ENCODE measurements at regions not wholly inside any gene's neighbourhood (a gene's known extent, or its start where the extent isn't known, plus 50 kb on each side); places are given as distances from the start of the nearest gene placed in this dataset.

DNA sequence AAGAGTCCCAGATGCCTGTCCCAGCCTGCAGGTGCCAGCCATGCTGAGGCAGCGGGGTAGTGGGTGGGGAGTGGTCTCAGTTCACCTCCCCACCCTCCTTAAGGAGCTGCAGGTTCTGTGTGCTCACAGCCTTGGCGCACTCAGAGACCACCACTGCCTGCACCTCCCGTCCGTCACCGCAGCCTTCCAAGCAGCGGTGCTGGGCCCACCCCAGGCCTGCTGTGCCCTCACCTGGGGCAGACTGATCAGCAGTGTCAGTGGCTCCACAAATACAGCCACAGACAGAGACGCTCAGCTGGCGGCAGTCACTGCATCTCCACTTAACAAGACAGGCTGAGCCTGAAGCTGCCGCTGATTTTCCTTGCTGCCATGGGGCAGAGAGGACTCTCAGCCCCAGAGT lies 120.2 kb downstream of the RFLNA start:
- no peak overlapping the region for H3K27ac ChIP-seq
- TF ChIP-seq, protein P1, sequence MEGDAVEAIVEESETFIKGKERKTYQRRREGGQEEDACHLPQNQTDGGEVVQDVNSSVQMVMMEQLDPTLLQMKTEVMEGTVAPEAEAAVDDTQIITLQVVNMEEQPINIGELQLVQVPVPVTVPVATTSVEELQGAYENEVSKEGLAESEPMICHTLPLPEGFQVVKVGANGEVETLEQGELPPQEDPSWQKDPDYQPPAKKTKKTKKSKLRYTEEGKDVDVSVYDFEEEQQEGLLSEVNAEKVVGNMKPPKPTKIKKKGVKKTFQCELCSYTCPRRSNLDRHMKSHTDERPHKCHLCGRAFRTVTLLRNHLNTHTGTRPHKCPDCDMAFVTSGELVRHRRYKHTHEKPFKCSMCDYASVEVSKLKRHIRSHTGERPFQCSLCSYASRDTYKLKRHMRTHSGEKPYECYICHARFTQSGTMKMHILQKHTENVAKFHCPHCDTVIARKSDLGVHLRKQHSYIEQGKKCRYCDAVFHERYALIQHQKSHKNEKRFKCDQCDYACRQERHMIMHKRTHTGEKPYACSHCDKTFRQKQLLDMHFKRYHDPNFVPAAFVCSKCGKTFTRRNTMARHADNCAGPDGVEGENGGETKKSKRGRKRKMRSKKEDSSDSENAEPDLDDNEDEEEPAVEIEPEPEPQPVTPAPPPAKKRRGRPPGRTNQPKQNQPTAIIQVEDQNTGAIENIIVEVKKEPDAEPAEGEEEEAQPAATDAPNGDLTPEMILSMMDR (conservative IDR thresholded peaks at IDR 0.05): no peak
- no peak for TF ChIP-seq ZFX (IDR thresholded peaks at IDR 0.05)

DNA sequence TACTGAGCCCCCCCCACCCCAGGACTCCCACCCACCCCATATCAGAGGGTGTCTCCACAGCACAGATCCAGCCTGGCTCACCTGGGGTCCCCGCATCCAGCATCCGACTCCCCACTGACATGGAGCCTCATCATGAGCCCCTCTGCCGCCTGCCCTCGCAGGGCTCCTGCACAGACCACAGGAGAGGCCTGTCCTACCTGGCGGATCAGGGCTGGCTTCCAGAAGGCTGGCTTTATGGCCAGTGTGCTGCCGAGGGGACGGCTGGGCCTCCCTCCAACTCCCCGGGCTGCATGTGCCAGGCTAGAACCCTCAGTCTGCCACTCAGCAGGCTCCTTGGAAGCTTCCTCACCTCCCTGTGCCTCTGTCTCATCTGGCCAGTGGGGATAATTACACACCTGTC lies 119.0 kb downstream of the RFLNA start:
- TF ChIP-seq, protein P1 (conservative IDR thresholded peaks at IDR 0.05): no peak
- TF ChIP-seq ZFX (IDR thresholded peaks at IDR 0.05): no peak
- H3K27ac ChIP-seq: no peak overlapping the region

DNA sequence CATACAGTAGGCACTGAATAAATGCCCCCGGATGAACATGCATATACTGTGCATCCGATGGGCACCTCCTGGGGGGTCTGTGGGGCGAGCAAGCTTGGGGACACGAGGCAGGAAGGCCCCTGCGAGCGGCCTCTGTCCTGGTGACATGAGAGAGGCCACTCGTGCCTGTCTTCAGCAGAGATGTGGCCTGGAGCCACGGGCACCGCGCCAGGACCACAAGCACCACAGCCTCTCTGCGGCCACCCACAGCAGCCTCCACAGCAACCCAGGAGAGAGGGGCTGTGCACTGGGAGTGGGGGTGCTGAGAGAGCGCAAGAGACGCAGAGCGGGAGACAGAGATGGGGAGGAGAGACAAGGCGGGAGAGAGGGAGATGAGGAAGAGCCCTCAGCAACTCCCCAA lies 118.5 kb downstream of the RFLNA start:
- no peak overlapping the region for H3K27ac ChIP-seq
- TF ChIP-seq, protein P1 (conservative IDR thresholded peaks at IDR 0.05): no peak
- TF ChIP-seq ZFX (IDR thresholded peaks at IDR 0.05): no peak

DNA sequence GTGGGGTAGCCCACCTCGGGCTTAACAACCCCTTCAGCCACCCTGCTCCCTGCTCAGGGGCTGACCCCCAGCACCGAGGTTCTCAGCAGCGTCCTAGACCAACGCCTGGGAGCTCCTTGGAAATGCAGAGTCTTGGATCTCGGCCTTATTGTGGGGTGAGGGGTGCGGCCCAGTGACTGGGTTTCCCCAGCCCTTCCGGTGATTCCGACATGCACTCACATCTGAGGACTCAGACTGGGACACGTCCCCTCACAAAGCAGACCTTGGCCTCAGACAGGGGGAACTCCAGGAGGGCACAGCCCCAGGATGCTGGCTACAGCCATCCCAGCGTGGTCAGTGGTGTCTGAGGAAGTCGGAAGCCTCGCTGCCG lies 117.7 kb downstream of the RFLNA start:
- TF ChIP-seq, protein P1 (conservative IDR thresholded peaks at IDR 0.05): no peak
- TF ChIP-seq ZFX (IDR thresholded peaks at IDR 0.05): no peak
- no peak overlapping the region for H3K27ac ChIP-seq

DNA sequence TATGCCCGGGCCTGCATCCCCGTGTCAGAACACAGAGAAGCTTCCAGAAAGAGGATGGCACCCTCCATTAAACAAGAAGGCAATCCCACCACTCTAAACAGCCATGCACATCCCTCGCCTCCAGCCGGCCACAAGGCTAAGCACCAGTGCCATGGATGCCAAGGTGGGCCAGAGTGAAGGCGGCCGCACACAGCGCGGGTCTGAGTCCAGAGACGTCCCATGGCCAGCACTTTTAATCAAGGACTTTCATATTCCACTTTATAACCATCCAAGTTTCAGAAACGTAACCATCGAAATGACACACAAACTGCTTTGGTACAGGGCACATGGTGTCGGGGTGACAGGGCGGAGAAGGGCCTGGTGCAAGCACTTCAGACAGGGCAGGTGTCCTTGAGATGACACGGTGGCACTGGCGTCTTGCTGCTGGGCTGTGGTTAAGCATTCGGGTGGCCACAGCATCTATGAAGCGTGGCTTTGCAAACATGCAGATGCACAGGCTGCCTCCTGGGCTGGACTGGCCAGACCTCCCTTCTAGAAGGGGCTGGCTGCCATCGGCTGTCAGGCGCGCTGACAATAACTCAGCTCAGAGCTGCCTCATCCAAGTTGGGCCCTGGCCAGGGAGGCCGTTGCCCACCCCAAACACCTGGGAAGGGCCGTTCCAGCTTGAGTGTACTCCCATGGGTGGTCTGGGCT lies 117.2 kb downstream of the RFLNA start:
- TF ChIP-seq, protein P1 (conservative IDR thresholded peaks at IDR 0.05): no peak
- TF ChIP-seq ZFX (IDR thresholded peaks at IDR 0.05): no peak
- no peak overlapping the region for H3K27ac ChIP-seq

DNA sequence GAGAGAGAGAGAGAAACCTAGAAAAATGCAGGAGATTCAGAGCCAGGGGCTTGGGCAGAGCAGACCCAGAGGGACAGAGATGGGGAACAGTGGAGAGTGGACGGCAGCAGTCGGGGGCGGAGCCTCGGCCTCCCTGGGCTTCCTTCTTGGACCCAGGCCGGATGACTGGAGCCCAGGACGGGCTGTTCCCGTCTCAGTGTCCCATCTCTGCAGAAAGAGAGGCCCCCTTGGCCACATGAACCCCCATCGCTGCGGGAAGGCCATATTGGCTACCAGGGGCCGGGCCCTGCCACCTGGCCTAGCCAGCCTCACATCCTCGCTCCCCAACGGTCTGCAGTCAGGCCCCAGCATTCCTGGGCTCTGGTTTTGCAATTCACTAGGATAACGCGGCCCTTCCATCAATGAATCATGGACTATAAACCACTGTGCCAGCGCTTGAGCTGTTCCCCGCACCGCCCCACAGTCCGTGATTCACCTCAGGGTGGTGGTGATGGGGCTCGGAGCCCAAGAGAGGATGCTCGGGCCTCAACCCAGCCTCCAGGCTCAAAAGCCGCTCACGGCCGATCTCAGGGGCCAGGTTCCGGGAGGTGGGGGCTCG lies 116.5 kb downstream of the RFLNA start:
- TF ChIP-seq ZFX (IDR thresholded peaks at IDR 0.05): no peak
- TF ChIP-seq, protein P1 (conservative IDR thresholded peaks at IDR 0.05): no peak
- H3K27ac ChIP-seq: no peak overlapping the region

DNA sequence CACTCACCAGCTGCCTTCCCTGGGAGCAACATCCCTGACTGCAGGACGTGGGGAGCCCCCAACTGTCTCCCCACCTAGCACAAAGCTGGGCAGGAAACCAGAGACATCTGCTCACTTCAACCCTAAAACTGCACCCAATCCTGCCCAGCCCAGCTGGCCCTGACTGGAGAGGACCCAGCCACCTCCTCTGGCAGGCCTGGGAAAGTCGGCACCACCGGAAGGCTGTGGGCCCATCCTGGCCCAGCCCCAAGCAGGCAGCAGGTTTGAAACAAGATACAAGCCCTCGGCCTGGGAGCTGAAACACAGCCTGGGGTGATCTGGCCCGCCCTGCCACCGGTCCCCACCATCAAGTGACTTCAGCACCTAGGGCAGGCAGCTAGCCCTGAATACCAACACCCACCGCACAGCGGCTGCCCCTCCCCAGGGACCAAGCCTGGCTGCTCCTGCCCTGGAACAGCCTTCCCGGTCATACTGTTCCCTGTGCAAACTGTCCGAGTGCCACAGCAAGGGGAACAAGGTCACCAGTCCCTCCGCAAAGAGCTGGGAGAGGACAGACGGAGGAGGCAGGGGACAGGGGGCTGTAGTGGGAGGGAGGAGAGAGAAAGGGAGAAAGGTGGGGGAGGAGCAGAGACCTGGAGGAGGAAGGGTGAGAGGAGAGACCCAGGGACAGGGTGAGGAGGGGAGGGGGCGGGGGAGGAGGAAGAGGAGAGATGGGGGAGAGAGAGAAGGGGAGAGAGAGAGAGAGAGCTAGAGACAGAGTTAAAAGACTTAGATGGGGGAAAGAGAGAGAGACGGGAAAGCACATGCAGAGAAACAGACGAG lies 115.7 kb downstream of the RFLNA start:
- TF ChIP-seq ZFX (IDR thresholded peaks at IDR 0.05): no peak
- TF ChIP-seq, protein P1 (conservative IDR thresholded peaks at IDR 0.05): no peak
- no peak overlapping the region for H3K27ac ChIP-seq

Measured in C4-2B (cell line).